HepG2 (cell line): ENCODE measurements at regions not wholly inside any gene's neighbourhood (a gene's known extent, or its start where the extent isn't known, plus 50 kb on each side); places are given as distances from the start of the nearest gene placed in this dataset.

Experiments used
- ATAC-seq: fragments of 200-7000 bp; cut with Tn5 transposase; 3 replicates; pipeline ENCODE4 v1.9.1; 2020; ENCODE audit warnings: mild to moderate bottlenecking, moderate library complexity
- BruUV-seq: library from RNA; stranded (reverse); fragments of 400-500 nt; replicated peaks from 2 replicates; lab custom pipeline; 2021; lab: Mats Ljungman, UMichigan
- CTCF ChIA-PET: fragments of 300-600 bp; formaldehyde crosslinking; extraction: SDS; loops from one replicate; lab custom pipeline; 2021; ENCODE audit warnings: low total read pairs, inconsistent platforms, low intra/inter-chr PET ratio; lab: Yijun Ruan, JAX
- POLR2A ChIA-PET: fragments of 350-600 bp; sonication (Branson Sonifier 250); formaldehyde crosslinking; loops from one replicate; lab custom pipeline; 2020; ENCODE audit warnings: antibody characterized with exemption, inconsistent platforms; lab: Yijun Ruan, JAX
- DNase-seq: peaks from one replicate; pipeline ENCODE4 v3.0.0-alpha.2; 2015; ENCODE audit warnings: low spot score
- FAIRE-seq: peaks from 3 replicates; lab custom pipeline; 2011; peaks lifted over from hg19 to GRCh38; lab: Jason Lieb, UNC
- H2AFZ ChIP-seq: one replicate; pipeline ENCODE4 v1.6.1; 2011; ENCODE audit warnings: low read length, inconsistent platforms
- H3K27ac ChIP-seq: fragments of 300-600 bp; 3 replicates; pipeline ENCODE4 v1.8.0; 2011; ENCODE audit warnings: mixed run types, mild to moderate bottlenecking, mixed read lengths, low read length, inconsistent platforms; ENCODE audit not compliant: insufficient read depth; ENCODE audit errors: extremely low read length
- H3K27me3 ChIP-seq, 2 experiments: fragments of 200-600 bp in 1 of 2; 2 replicates in 1 of 2; 3 replicates in 1 of 2; pipeline versions ENCODE4 v1.6.0 to v1.8.0; 2011; ENCODE audit warnings: low read length in 2 of 2, mild to moderate bottlenecking in 2 of 2, moderate library complexity in 2 of 2, inconsistent platforms in 1 of 2; ENCODE audit not compliant: insufficient read depth in 2 of 2, control insufficient read depth in 1 of 2
- H3K36me3 ChIP-seq, 2 experiments: fragments of 200-600 bp in 1 of 2; replicated peaks in 1 of 2; 2 replicates in 1 of 2; 3 replicates in 1 of 2; pipeline versions ENCODE4 v1.5.1 to v1.8.0; 2011; ENCODE audit warnings: low read length in 2 of 2, inconsistent platforms in 1 of 2; ENCODE audit not compliant: insufficient read depth in 2 of 2, control insufficient read depth in 1 of 2
- H3K4me1 ChIP-seq: 2 replicates; pipeline ENCODE4 v1.5.1; 2012; ENCODE audit warnings: low read length, inconsistent platforms; ENCODE audit not compliant: insufficient read depth
- H3K4me2 ChIP-seq: 2 replicates; pipeline ENCODE4 v1.6.0; 2011; ENCODE audit warnings: low read depth, low read length, inconsistent platforms
- H3K4me3 ChIP-seq, 3 experiments: fragments of 200-600 bp in 1 of 3; sonication (generic), shearing (Covaris generic) in 1 of 3; replicated peaks in 1 of 3; 2 replicates each; pipeline ENCODE4 v1.5.1; 2011 to 2016; ENCODE audit warnings: low read length in 3 of 3, inconsistent platforms in 2 of 3, low read depth in 2 of 3, mild to moderate bottlenecking in 2 of 3, control low read depth in 1 of 3, mixed read lengths in 1 of 3; ENCODE audit not compliant: insufficient read depth in 1 of 3
- H3K79me2 ChIP-seq: one replicate; pipeline ENCODE4 v1.6.1; 2011; ENCODE audit warnings: low read length, inconsistent platforms; ENCODE audit not compliant: insufficient read depth
- H3K9ac ChIP-seq: 2 replicates; pipeline ENCODE4 v1.6.0; 2011; ENCODE audit warnings: mild to moderate bottlenecking, low read depth, low read length, inconsistent platforms; ENCODE audit not compliant: insufficient read depth
- H3K9me3 ChIP-seq: 2 replicates; pipeline ENCODE4 v1.5.1; 2012; ENCODE audit warnings: mild to moderate bottlenecking, low read length
- H4K20me1 ChIP-seq: 2 replicates; pipeline ENCODE4 v1.6.0; 2011; ENCODE audit warnings: inconsistent platforms, mild to moderate bottlenecking, low read length, moderate library complexity; ENCODE audit not compliant: insufficient read depth
- BRCA1 ChIP-seq: sonication (generic); formaldehyde crosslinking; IDR thresholded peaks from 2 replicates; pipeline ENCODE4 v1.4.0; 2020; ENCODE audit warnings: missing genetic modification reagents
- CSRNP2 ChIP-seq: sonication (generic); formaldehyde crosslinking; conservative IDR thresholded peaks from 2 replicates; pipeline ENCODE4 v1.8.0; 2022; ENCODE audit warnings: low read depth, missing genetic modification reagents
- EEA1 ChIP-seq: sonication (generic); formaldehyde crosslinking; IDR thresholded peaks from 2 replicates; pipeline ENCODE4 v1.5.1; 2020; ENCODE audit warnings: mild to moderate bottlenecking, missing genetic modification reagents, borderline replicate concordance
- FOXP1 ChIP-seq, 2 experiments: fragments of 450-650 bp in 1 of 2; IDR thresholded peaks; 2 replicates each; pipeline ENCODE4 v1.6.1; 2017 to 2018; ENCODE audit warnings: antibody characterized with exemption in 1 of 2
- HMG20B ChIP-seq: conservative IDR thresholded peaks from 2 replicates; pipeline ENCODE4 v1.6.1; 2016; ENCODE audit warnings: missing genetic modification reagents, missing compliant biosample characterization
- PBX2 ChIP-seq: IDR thresholded peaks from 2 replicates; pipeline ENCODE4 v1.6.1; 2016; ENCODE audit warnings: control low read depth
- SIN3B ChIP-seq: fragments of 150-350 bp; IDR thresholded peaks from 2 replicates; pipeline ENCODE4 v1.6.1; 2014; ENCODE audit warnings: low read length
- ZBTB7B ChIP-seq: sonication (generic); formaldehyde crosslinking; IDR thresholded peaks from 2 replicates; pipeline ENCODE4 v1.4.0; 2020; ENCODE audit warnings: missing genetic modification reagents
- ZNF33A ChIP-seq: sonication (generic); formaldehyde crosslinking; IDR thresholded peaks from 2 replicates; pipeline ENCODE4 v1.5.1; 2020; ENCODE audit warnings: missing genetic modification reagents, mild to moderate bottlenecking, moderate library complexity, borderline replicate concordance
- ZNF431 ChIP-seq: sonication (generic); formaldehyde crosslinking; IDR thresholded peaks from 2 replicates; pipeline ENCODE4 v1.9.0; 2022; ENCODE audit warnings: missing genetic modification reagents, low read depth, mild to moderate bottlenecking, borderline replicate concordance
- ZNF512 ChIP-seq: sonication (generic); formaldehyde crosslinking; IDR thresholded peaks from 2 replicates; pipeline ENCODE4 v1.4.0; 2020; ENCODE audit warnings: mild to moderate bottlenecking, missing genetic modification reagents
- ZNF512B ChIP-seq: sonication (generic); formaldehyde crosslinking; IDR thresholded peaks from 2 replicates; pipeline ENCODE4 v1.5.1; 2020; ENCODE audit warnings: missing genetic modification reagents, mild to moderate bottlenecking, borderline replicate concordance
- ZNF614 ChIP-seq: IDR thresholded peaks from 2 replicates; pipeline ENCODE4 v1.6.1; 2018; ENCODE audit warnings: missing biosample characterization, missing genetic modification reagents, inconsistent platforms, borderline replicate concordance
- ZNF772 ChIP-seq: sonication (generic); formaldehyde crosslinking; IDR thresholded peaks from 2 replicates; pipeline ENCODE4 v1.5.0; 2020; ENCODE audit warnings: mild to moderate bottlenecking, missing genetic modification reagents
- ZSCAN21 ChIP-seq: sonication (generic); formaldehyde crosslinking; IDR thresholded peaks from 2 replicates; pipeline ENCODE4 v1.8.0; 2022; ENCODE audit warnings: mild to moderate bottlenecking, missing genetic modification reagents, moderate library complexity, borderline replicate concordance
- whole genome bisulfite sequencing: methylation state at CpG from one replicate; pipeline ENCODE4 v1.1.6; 2017; ENCODE audit warnings: low lambda C conversion rate; 5-methylcytosine and 5-hydroxymethylcytosine counted together
- in situ Hi-C: cut with HindIII; loops from 2 replicates; pipeline ENCODE4 v1.10.0; 2017; ENCODE audit warnings: low pct_unique_long_range_greater_than_20kb; ENCODE audit not compliant: extremely low pct_ligation_motif_present
- intact Hi-C: fragments of 100-400 bp; cut with micrococcal nuclease; formaldehyde crosslinking; loops from one replicate; pipeline ENCODE4 v1.10.0; 2022; ENCODE audit not compliant: unreplicated experiment

GRCh38 chr11:122273476-122274191 lies 157.6 kb upstream of the BLID start (continued):
- TF ChIP-seq ZNF512B (CRISPR knock-in tag): no peak
- no peak for TF ChIP-seq ZNF431 (CRISPR knock-in tag)
- TF ChIP-seq, all 625 proteins: peak for 0

GRCh38 chr11:122271745-122272144 lies 155.7 kb upstream of the BLID start:
- WGBS: 26% methylated on average over 4 of the region's 4 CpGs
- no peaks in the 10 kb centered on the region for H3K36me3 ChIP-seq
- H3K27ac ChIP-seq: no peak overlapping the region
- H2AFZ ChIP-seq: no peak overlapping the region
- in situ Hi-C loops (no loop called here), intact Hi-C loops (no loop called here)
- H3K4me1 ChIP-seq: no peaks in the 10 kb centered on the region
- FAIRE-seq (no peak), ATAC-seq (no peak), DNase-seq (no peak)
- H3K79me2 ChIP-seq: no peaks in the 10 kb centered on the region
- H3K9ac ChIP-seq: no peak overlapping the region
- ChIA-PET POLR2A (no interaction called here), CTCF (no interaction called here)
- no peaks in the 10 kb centered on the region for H3K27me3 ChIP-seq
- no peak overlapping the region for H3K4me3 ChIP-seq
- H3K4me2 ChIP-seq: no peak overlapping the region
- H3K9me3 ChIP-seq: no peaks in the 10 kb centered on the region
- no TSS peak for BruUV-seq
- H4K20me1 ChIP-seq: no peaks in the 10 kb centered on the region
- TF ChIP-seq ZNF33A (CRISPR knock-in tag) (no peak), ZBTB7B (CRISPR knock-in tag) (no peak), ZSCAN21 (CRISPR knock-in tag) (no peak), BRCA1 (no peak), ZNF512 (CRISPR knock-in tag) (no peak), CSRNP2 (CRISPR knock-in tag) (no peak), SIN3B (no peak), PBX2 (CRISPR knock-in tag) (no peak), EEA1 (CRISPR knock-in tag) (no peak), ZNF614 (CRISPR knock-in tag) (no peak), FOXP1 (IDR thresholded peaks at IDR 0.05) (no peak), FOXP1 (CRISPR knock-in tag; IDR thresholded peaks at IDR 0.05) (no peak), ZNF772 (CRISPR knock-in tag) (no peak), HMG20B (no peak)
